MM.1S (cell line): ENCODE measurements at regions not wholly inside any gene's neighbourhood (a gene's known extent, or its start where the extent isn't known, plus 50 kb on each side); places are given as distances from the start of the nearest gene placed in this dataset.

ENCODE experiments used
- EZH2 ChIP-seq: fragments of 300-600 bp; sonication (generic); optimal IDR thresholded peaks from 2 replicates; pipeline ENCODE3; 2017; ENCODE audit warnings: low read depth, mild to moderate bottlenecking, antibody characterized with exemption, low read length, mixed read lengths
- EZH2phosphoT487 ChIP-seq: fragments of 300-600 bp; sonication (generic); IDR thresholded peaks from 2 replicates; pipeline ENCODE4 v1.6.1; 2018; ENCODE audit warnings: antibody characterized with exemption, low read length
- TF ChIP-seq, protein P1 (sequence below): fragments of 300-600 bp; sonication (generic); IDR thresholded peaks from 2 replicates; pipeline ENCODE4 v1.5.1; 2016; ENCODE audit warnings: antibody characterized with exemption, low read length, mixed read lengths

DNA sequence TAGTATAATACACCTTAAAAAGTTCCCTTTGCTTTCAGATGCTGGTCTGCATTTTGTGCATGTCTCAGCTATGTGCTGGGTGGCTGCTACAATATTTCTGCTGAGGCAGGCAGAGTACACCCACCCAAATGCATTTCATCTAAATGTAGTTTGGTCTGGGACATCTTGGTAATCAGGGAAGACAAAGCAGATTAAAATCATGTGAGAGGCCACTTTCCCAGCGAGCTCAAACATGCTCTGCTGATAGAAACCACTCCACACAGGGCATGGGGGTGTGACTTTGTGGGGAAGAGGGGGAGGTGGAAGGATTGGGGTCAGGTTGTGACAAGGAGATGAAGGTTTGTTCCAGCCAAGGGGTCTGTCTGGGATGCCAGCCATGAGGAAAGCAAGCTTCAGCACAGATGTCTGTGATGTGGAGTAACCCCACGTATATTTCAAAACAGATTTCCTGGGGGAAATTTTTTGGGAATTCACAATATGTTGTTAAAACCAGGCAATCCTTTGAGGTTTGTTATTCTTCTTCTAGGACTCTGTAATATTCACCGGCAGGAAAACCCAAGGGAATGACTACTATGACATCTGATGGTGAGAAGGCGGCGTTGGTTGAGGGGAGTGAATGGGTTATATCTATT is 255.1 kb upstream of the FGGY start:
- TF ChIP-seq, protein P1, sequence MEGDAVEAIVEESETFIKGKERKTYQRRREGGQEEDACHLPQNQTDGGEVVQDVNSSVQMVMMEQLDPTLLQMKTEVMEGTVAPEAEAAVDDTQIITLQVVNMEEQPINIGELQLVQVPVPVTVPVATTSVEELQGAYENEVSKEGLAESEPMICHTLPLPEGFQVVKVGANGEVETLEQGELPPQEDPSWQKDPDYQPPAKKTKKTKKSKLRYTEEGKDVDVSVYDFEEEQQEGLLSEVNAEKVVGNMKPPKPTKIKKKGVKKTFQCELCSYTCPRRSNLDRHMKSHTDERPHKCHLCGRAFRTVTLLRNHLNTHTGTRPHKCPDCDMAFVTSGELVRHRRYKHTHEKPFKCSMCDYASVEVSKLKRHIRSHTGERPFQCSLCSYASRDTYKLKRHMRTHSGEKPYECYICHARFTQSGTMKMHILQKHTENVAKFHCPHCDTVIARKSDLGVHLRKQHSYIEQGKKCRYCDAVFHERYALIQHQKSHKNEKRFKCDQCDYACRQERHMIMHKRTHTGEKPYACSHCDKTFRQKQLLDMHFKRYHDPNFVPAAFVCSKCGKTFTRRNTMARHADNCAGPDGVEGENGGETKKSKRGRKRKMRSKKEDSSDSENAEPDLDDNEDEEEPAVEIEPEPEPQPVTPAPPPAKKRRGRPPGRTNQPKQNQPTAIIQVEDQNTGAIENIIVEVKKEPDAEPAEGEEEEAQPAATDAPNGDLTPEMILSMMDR, result no peak
- no peak for TF ChIP-seq EZH2
- TF ChIP-seq EZH2phosphoT487, result no peak
